NB4 (cell line): ENCODE measurements at regions not wholly inside any gene's neighbourhood (a gene's known extent, or its start where the extent isn't known, plus 50 kb on each side); places are given as distances from the start of the nearest gene placed in this dataset.
A peak's percentile ranks its signal among the peaks of the same experiment; 100 is the strongest.

Source experiments
- MYC ChIP-seq: IDR thresholded peaks from 2 replicates; pipeline ENCODE4 v1.6.1; 2011; ENCODE audit warnings: low read depth, low read length
- POLR2A ChIP-seq: IDR thresholded peaks from 2 replicates; pipeline ENCODE4 v1.6.1; 2011; ENCODE audit warnings: mild to moderate bottlenecking; ENCODE audit not compliant: insufficient read length; ENCODE audit errors: extremely low read depth
- TF ChIP-seq, protein P1 (sequence below): IDR thresholded peaks from one replicate; pipeline ENCODE4 v1.5.1; 2012; ENCODE audit warnings: low read depth, low read length
- TF ChIP-seq, protein P2 (sequence below): IDR thresholded peaks from 2 replicates; pipeline ENCODE4 v1.6.1; 2011; ENCODE audit warnings: low read depth, low read length

DNA sequence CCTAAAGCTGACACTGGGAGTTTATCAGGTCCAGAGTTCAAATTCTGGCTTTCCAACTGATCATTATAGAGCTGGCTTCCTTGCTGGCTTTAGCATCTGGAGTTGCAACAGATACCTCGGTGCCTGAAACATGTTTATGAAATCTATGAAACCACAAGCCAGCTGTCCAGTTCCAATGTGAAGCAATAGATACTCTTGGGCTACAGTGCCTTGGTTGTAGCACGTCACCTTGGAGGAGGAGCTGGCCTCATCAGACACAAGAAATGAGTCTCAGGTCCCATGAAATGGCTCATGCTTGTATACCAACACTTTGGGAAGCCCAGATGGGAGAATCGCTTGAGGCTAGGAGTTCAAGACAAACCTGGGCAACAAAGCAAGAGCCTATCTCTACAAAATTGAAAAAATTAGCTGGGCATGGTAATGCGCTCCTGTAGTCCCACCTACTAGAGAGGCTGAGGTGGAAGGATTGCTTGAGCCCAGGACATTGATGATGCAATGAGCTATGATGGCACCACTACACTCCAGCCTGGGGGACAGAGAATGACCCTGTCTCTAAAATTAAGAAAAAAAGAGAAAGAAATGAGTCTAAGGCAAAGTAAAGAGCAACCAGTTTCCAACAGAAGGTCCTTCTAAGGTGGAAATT is 132.5 kb upstream of the ZNF648 start:
- TF ChIP-seq, protein P1, sequence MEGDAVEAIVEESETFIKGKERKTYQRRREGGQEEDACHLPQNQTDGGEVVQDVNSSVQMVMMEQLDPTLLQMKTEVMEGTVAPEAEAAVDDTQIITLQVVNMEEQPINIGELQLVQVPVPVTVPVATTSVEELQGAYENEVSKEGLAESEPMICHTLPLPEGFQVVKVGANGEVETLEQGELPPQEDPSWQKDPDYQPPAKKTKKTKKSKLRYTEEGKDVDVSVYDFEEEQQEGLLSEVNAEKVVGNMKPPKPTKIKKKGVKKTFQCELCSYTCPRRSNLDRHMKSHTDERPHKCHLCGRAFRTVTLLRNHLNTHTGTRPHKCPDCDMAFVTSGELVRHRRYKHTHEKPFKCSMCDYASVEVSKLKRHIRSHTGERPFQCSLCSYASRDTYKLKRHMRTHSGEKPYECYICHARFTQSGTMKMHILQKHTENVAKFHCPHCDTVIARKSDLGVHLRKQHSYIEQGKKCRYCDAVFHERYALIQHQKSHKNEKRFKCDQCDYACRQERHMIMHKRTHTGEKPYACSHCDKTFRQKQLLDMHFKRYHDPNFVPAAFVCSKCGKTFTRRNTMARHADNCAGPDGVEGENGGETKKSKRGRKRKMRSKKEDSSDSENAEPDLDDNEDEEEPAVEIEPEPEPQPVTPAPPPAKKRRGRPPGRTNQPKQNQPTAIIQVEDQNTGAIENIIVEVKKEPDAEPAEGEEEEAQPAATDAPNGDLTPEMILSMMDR, result no peak
- no peak for TF ChIP-seq POLR2A
- TF ChIP-seq, protein P2, sequence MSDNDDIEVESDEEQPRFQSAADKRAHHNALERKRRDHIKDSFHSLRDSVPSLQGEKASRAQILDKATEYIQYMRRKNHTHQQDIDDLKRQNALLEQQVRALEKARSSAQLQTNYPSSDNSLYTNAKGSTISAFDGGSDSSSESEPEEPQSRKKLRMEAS, result no peak
- TF ChIP-seq MYC, result 0 out of 2 replicates have a peak, but pooled peaks have one; percentile 15
